NOMO-1 treated with dmso at 0.1 percent for 144 hours (cell line): ENCODE measurements at regions not wholly inside any gene's neighbourhood (a gene's known extent, or its start where the extent isn't known, plus 50 kb on each side); places are given as distances from the start of the nearest gene placed in this dataset.
"Not testable (repeated sequence)": the region's sequence is repeated elsewhere in the genome, so short reads cannot be mapped to it uniquely, and the experiment has no call there.

Experiments
- DNase-seq: peaks from one replicate; lab custom pipeline; 2025; ENCODE audit not compliant: unreplicated experiment; lab: John Stamatoyannopoulos, UW

DNA sequence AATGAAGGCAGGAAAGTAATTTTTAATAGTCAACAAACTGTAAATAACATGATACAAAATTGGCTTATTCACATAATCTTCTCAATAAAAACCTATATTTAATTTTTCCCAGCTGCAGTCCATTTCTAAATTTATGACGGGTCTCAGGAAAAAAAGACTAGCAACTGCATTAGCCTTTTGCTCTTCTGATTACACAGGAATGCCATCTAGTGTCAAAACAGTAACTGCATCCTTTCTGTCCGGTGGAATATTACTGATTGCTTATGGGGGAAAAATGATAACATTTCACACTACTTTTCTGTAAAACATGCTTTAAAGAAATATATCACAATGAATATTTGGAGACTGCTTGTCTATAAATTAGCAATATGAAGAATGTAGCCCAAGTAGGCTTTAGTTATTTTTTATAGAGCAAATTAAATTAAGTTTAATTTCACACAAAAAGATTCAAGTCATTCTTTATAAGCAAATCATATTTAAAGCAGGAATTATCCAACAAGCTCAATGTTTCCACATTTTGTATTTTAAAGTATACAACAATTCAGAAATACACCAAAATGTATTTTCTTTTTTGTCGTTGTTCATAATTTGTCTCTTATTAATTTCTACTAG is 534.7 kb downstream of the CDH10 start:
- DNase-seq = no peak

DNA sequence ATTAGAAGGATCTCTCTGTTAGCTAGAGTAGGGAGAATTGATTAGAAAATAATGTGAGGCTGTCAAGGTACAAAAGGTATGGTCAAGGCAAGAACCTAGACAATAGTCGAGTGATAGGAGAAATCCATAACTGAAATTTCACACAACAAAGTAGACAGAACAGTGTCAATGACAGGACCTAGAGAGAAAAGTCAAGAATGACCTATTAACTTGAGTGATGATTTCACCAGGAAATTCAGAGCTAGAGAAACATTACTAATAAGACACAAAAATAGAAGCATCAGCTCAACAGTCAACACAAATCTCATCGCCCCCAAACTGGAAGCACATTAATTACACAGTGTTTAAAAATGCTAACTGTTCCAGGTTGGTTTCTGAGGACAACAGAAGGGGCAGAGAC is 532.4 kb downstream of the CDH10 start:
- DNase-seq = no peak

DNA sequence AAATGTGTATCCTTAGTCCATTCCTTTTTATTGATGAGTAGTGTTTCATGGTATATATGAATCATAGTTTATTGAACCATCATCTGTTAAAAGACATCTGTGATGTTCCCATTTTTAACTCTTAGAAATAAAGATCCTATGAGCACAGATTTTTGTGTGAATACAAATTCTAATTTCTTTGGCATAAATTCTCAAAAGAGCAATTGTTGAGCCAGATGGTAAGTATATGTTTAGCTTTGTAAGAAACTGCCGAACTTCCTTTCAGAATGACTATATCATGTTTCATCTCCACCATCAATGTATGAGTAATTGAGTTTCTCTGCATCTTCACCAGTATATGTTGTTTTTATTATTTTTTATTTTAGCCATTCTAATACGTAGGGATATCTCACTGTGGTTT is 526.4 kb downstream of the CDH10 start:
- DNase-seq = no peak

DNA sequence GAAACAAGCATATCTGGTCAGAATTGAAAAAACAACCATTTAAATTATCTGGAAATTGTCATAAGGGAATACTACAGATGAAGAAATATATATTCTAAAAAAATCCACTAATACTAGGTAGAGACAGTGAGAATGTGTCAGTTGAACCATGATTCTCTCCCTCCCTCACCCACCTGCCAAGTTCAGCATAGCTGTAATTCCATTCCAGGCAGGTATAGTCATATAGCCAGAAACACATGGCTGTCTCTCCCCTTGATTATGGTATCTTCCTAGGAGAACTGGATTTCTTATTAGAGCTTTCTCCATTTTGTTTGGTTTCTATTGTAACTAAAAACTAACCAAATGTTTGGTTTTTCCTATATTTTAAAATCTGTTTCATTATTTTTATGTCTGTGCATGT is 509.2 kb downstream of the CDH10 start:
- no peak for DNase-seq

DNA sequence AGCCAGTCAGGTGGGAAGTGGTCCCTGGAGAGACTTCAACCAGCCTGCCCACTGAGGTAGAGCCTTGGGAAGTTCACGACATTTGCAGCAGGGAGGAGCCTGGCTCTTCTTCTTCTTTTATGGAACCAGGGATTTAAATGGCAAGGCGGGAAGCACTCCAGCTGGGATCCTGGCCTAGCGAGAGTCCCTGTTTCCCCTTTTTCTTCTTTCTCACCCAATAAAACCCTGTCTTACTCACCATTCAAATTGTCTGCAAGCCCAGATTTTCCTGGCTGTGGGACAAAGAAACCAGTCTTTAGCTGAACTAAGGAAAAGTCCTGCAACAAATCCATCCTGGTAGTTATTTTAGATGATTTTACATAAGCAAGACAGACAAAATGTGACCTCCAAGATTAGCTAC is 503.7 kb downstream of the CDH10 start:
- no peak for DNase-seq

- DNase-seq = no peak
These were observed 502.4 kb downstream of the CDH10 start for GRCh38 chr5:24142341-24142740.

DNA sequence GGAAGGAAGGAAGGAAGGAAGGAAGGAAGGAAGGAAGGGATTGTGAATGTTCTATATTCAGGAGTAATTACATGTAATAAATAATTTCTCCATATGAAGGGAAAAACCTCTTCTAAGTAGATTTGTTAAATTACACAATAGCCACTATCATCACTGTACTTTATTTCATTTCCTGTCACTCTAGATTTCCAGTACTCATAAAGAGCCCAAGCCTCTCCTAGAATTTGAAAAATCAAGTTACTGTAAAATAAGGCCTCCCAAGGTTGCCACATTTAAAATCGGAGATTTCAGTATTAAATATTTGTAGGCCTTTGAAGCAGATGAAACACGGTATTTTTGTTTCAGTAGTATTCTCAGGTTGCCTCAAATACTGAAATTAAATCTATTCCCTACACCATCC is 499.0 kb downstream of the CDH10 start:
- DNase-seq = no peak

DNA sequence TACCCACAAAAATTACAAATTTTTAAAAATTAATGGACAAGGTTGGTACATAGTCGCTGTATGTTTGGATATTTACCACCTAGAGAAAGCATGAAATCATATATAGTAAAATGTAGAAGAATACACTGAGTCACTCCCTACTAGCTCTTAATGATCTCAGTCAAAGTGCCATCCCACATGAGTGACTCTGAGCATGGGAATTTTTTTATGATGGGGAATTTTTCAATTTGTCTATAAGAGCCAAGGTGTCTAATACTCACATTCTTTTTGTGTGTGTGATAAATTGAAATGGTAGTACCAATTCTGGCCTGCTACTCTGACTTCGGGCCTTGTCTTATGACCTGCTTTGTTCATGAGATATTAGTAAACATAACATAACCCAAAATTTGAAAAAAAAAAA is 483.2 kb downstream of the CDH10 start:
- no peak for DNase-seq

DNA sequence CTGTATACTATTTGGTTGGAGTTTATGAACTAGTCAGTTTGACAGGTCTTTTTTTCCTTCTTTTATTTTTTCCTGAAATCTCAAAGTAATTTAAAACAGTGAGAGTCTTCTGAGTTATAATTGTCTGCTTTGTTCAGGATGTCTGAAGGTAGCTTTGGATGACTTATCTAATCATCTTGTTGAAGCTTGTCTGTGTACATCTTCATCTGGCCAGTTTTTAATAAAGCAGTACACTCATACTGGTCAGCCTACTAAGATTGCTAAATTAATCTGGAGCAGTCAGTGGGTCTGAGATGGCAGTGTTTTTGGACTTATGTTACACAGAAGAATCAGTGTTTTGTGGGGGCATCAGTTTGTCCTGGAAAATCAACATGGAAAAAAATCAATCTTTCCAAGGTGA is 482.4 kb downstream of the CDH10 start:
- DNase-seq = no peak

DNA sequence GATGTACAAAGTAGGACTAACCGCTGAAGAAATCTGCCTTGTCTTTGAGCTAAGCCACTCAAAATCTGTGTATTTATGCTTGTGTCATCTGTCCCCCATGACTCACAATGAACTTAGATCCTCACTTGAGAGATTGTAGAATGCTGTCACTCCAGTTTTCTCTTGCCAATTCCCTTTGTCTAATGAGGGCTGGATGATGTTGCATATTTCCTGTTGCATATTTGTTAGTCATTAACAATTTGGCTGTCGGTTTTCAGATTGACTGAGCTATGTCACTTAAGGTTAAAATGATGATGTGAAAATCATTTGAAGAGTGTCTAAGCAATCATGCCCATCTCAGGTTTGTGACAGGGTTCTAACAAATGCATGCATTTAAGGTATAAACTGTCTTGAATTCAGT is 481.7 kb downstream of the CDH10 start:
- DNase-seq = no peak

- no peak for DNase-seq
These were observed 477.0 kb downstream of the CDH10 start for GRCh38 chr5:24167806-24168205.

GRCh38 chr5:24170026-24170425 is 474.8 kb downstream of the CDH10 start:
- DNase-seq = no peak

DNA sequence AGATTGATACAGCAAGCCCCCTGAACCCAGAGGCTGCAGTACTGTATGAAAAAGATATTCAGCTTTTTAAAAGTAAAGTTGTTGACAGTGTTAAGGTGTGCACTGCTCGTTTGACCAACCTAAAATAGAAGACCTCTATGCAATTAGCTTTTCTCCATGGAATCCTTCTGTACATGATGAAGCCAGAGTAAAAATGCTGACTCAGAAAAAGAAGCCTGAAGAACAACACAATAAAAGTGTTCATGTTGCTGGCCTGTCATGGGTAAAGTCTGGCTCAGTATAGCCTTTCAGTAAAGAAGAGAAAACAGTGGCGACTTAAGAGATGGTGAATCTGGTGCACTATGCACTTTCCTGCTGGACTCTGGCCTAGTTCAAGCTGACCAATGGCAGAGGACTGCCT is 473.8 kb downstream of the CDH10 start:
- DNase-seq = not testable (repeated sequence)

DNA sequence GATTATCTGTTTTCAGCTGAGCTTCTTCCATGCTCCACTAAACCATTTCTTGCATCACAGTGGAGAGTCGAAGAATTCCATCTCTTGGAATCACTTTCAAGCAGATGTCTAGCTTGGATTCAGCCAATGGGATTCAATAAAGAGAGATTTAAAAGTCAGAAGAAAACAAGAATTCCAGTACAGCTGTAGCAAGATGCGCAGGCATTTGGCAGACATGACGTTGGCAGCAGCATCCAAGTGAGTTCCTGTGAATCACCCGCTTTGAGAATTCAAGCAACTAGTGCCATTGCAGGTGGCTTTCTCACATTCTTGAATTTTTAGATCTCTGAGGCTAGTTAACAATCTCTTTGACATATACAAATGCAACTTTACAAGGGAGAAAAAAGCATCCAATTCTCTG is 467.0 kb downstream of the CDH10 start:
- no peak for DNase-seq

DNA sequence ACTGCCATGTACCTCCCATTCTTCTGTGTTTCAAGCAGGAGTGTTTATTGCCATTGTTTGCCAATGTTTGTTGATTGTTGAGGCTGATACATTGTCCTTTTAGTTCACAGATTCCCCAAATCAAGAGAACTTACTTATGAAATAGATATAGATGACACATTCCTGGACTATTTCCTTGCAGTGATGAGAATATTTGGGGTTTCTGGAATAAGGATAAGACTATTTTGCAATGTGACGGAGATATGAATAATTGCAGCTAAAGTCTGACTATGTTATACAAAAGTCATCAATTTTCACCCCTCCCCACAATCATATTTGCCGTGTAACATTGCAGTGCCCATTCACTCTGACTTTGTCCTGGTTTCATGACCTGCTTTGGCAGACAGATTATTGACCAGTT is 460.8 kb downstream of the CDH10 start:
- no peak for DNase-seq

GRCh38 chr5:24188216-24188925 is 456.4 kb downstream of the CDH10 start:
- no peak for DNase-seq

- DNase-seq = no peak
These were observed 448.0 kb downstream of the CDH10 start for GRCh38 chr5:24196789-24197188.

DNA sequence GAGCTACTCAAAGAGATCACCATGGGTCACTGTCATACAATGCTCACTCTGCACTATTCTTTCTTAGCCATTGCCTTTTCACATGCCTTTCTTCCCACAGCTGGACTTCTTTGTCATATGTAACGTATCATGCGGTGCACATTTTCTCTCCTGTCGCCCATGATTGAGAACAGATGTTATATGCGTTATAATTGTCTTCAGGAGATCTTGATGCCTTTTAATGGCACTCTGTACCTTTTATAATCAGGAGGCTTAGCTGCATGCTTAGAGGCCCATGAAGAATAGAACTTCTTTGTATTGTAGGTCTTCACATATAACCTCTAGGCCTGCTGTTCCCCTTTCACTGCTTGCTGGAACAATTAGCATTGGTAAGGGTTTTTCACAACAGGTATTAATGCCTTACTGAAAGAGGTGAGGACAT is 436.1 kb downstream of the CDH10 start:
- DNase-seq = no peak

DNA sequence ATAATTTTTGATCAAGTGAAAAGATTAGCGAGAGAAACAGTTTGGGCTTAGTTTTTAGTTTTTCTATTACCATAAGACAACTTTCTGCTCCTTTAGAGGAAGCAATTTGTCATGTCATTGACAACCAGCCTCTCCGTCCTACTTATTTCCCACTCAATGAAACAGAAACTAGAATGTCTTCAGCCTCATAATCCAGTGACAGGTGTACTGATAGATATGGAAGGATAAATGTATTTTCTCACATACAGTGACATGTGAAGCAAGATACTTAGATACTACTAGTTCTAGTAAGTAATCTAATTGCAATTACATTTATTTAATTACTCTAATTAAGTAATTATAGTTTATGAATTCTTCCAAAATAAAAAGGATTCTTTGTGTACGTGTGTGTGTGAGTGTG is 429.7 kb downstream of the CDH10 start:
- DNase-seq = no peak

DNA sequence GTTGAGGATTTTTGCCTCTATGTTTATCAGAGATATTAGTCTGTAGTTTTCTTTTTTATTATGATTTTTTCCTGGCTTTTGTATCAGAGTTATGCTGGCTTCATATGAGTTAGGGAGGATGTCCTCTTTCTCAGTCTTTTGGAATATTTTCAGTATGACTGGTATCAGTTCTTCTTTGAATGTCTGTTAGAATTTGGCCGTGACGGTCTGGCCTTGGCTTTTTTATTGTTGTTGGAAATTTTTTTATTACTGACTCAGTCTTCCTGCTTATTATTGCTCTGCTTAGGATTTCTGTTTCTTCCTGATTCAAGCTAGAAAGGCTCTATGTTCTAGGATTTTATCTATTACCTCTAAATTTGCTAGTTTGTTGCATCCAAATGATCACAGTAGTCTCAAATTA is 421.9 kb downstream of the CDH10 start:
- no peak for DNase-seq

- DNase-seq = no peak
These were observed 419.7 kb downstream of the CDH10 start for GRCh38 chr5:24225051-24225450.

DNA sequence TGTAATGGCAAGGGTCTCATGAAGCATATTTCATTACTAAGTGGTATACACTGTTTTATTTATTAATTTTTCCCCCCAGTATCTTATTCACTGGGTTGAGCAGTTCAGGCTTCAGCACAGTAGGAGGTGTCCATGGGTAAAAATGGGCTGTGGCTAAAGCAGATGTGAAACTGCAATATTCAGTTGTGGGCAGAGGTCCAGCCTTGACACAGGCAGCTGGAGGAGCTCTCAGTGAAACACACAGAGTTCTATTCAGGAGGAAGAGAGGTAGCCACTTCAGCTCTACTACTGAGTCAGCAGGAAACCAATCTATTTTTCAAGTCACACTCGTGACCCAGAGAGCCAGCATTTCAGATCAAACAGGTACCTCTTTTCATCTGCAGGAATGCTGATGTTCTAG is 418.3 kb downstream of the CDH10 start:
- DNase-seq = no peak

DNA sequence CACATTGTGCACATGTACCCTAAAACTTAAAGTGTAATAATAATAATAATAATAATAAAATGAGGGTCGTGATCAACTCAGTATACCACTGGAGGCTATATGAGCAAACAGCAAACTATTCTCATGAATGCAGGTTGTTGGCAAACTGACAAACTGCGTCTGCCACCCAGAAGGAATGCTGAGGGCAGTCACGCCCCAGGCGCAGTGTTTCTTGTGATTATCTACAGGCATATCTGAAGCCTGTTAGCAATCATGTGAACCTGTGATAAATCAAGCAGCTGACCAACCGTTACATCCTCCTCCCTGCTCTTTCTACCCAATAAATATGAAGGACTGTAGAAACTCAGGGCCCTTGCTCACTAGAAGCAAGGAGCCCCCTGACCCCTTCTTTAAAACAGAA is 416.9 kb downstream of the CDH10 start:
- DNase-seq = not testable (repeated sequence)
